Lung (tissue), 11 donors: ENCODE measurements at regions not wholly inside any gene's neighbourhood (a gene's known extent, or its start where the extent isn't known, plus 50 kb on each side); places are given as distances from the start of the nearest gene placed in this dataset.
A peak's percentile ranks its signal among the peaks of the same experiment; 100 is the strongest.

Experiments used
- ATAC-seq: fragments of 200-7000 bp; cut with Tn5 transposase; one replicate; pipeline ENCODE4 v1.9.1; 2020; ENCODE audit warnings: moderate number of reproducible peaks; ENCODE audit not compliant: insufficient read depth, low FRiP score
- DNase-seq, 3 donors: peaks; one replicate each; pipeline ENCODE4 v3.0.0-alpha.2; 2013 to 2017
- H3K27ac ChIP-seq, 2 donors: one replicate each; pipeline ENCODE4 v1.5.1; 2013; ENCODE audit warnings: mild to moderate bottlenecking in 2 of 2, moderate library complexity in 2 of 2, control low read depth in 1 of 2, inconsistent platforms in 1 of 2, low read depth in 1 of 2, low read length in 1 of 2
- H3K27me3 ChIP-seq, 3 donors: one replicate each; pipeline ENCODE4 v1.5.1; 2013; ENCODE audit warnings: low read length in 2 of 3; ENCODE audit not compliant: control insufficient read depth in 3 of 3, insufficient read depth in 3 of 3
- H3K36me3 ChIP-seq, 4 donors: one replicate each; pipeline ENCODE4 v1.5.1; 2013; ENCODE audit warnings: low read length in 4 of 4, mild to moderate bottlenecking in 1 of 4, moderate library complexity in 1 of 4; ENCODE audit not compliant: control insufficient read depth in 4 of 4, insufficient read depth in 4 of 4
- H3K4me1 ChIP-seq, 5 donors: one replicate each; pipeline ENCODE4 v1.5.1; 2013; ENCODE audit warnings: low read length in 5 of 5, mild to moderate bottlenecking in 2 of 5, moderate library complexity in 1 of 5; ENCODE audit not compliant: control insufficient read depth in 5 of 5, insufficient read depth in 5 of 5
- H3K4me3 ChIP-seq: one replicate; pipeline ENCODE4 v1.5.1; 2013; ENCODE audit warnings: mild to moderate bottlenecking, control low read depth, moderate library complexity
- H3K9ac ChIP-seq, 2 donors: one replicate each; pipeline ENCODE4 v1.5.1; 2013; ENCODE audit warnings: low read length in 2 of 2, control low read depth in 1 of 2; ENCODE audit not compliant: insufficient read depth in 1 of 2
- H3K9me3 ChIP-seq, 4 donors: one replicate each; pipeline ENCODE4 v1.5.1; 2013; ENCODE audit warnings: low read length in 3 of 4, mild to moderate bottlenecking in 1 of 4, moderate library complexity in 1 of 4; ENCODE audit not compliant: control insufficient read depth in 4 of 4, insufficient read depth in 3 of 4
- WGBS, 2 donors: extraction: QIAGEN DNeasy Blood & Tissue Kit; methylation state at CpG; one replicate each; pipeline ENCODE4 v1.1.7; 2013; 5-methylcytosine and 5-hydroxymethylcytosine counted together
- TF ChIP-seq, protein P1 (sequence below): IDR thresholded peaks from 2 replicates; pipeline ENCODE4 v1.5.1; 2012; ENCODE audit warnings: mild to moderate bottlenecking; ENCODE audit errors: control extremely low read depth, extremely low read depth
- donor health status: control.
- donor health status: control.
- donor health status: Bipolar disorder and iron deficiency.
- donor health status: healthy.
- donor health status: DM: yes; HTN: yes; CAD: no.

DNA sequence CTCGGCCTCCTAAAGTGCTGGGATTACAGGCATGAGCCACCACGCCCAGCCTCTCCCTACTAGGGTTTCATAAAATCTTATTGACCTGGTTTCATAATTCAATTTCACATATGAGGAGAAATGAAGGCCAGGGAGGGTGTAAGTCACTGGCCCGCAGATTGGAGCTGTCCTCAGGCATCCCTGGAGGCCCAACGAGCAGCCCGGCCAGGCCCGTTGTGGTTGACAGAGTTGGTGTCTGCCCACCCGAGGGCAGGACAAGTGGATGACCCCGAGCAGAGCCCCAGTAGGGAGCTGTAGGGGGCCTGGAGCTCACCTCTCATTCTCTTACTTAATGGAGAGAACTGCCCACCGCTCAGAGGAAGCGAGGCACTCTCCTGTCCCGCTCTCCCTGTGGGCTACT is 78.9 kb downstream of the CPN2 start:
- 96 to 97% methylated on average over 11 of the region's 11 CpGs for WGBS, 2 donors
- TF ChIP-seq, protein P1, sequence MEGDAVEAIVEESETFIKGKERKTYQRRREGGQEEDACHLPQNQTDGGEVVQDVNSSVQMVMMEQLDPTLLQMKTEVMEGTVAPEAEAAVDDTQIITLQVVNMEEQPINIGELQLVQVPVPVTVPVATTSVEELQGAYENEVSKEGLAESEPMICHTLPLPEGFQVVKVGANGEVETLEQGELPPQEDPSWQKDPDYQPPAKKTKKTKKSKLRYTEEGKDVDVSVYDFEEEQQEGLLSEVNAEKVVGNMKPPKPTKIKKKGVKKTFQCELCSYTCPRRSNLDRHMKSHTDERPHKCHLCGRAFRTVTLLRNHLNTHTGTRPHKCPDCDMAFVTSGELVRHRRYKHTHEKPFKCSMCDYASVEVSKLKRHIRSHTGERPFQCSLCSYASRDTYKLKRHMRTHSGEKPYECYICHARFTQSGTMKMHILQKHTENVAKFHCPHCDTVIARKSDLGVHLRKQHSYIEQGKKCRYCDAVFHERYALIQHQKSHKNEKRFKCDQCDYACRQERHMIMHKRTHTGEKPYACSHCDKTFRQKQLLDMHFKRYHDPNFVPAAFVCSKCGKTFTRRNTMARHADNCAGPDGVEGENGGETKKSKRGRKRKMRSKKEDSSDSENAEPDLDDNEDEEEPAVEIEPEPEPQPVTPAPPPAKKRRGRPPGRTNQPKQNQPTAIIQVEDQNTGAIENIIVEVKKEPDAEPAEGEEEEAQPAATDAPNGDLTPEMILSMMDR = no peak
- Histone ChIP-seq H3K9me3 (no peaks in the 10 kb centered on the region), H3K4me3 (no peak overlapping the region), H3K36me3 (no peaks in the 10 kb centered on the region), H3K27ac (no peak overlapping the region), H3K4me1 (peaks cover 4 to 70% (median 32%) of the 10 kb centered on the region in 5 donors), H3K27me3 (no peaks in the 10 kb centered on the region), H3K9ac (no peak overlapping the region)
- DNase-seq (peak in 1 of 3 donors; percentile 2), ATAC-seq (no peak)

DNA sequence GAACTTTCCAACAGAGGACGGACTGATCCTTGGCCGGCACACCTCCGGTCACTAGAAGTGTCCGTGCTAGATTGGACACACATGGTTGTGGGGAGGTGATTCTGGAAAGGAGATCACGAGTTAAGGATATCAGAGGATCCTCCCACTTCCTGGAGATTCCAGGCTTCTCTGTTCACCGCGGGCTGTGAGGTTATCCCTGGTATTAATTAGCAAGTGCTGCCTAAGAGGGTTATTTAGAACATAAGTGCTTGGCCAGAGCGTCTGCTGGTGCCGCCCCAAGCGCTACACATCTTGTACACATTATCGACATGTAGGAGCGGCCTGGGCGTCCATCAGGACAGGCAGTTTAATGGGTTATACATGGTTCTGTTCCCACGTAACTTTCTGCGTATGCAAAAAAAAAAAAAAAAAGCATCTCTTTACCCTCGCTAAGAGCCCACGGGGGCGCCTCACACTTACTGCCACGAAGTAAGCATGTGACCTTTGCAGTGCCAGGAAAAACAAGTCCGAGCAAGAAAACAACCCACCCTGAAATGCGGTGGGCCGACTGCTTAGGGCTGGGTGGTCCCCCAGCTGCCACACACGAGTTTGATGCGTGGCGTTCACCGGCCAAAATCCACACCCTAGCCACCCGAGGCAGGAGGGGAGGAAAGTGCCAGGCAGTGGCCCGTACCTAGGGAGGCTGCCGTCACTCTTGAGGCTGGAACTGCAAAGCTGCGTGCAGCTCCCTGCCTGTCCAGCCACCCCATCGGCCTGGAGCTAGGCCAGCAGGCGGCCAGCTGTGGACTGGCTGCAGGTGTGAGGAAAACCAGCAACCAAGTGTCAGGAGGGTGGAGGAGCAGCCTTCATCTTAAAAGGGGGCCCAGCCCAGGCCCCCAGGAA is 78.0 kb downstream of the CPN2 start:
- TF ChIP-seq, protein P1 = no peak
- Histone ChIP-seq H3K9ac (no peak overlapping the region), H3K4me3 (no peak overlapping the region), H3K36me3 (no peaks in the 10 kb centered on the region), H3K27me3 (no peaks in the 10 kb centered on the region), H3K9me3 (no peaks in the 10 kb centered on the region), H3K4me1 (peaks cover 4 to 70% (median 37%) of the 10 kb centered on the region in 5 donors), H3K27ac (no peak overlapping the region)
- ATAC-seq (no peak), DNase-seq (peak in 1 of 3 donors; percentile 12)
- WGBS, 2 donors = 87 to 90% methylated on average over 32 of the region's 32 CpGs

DNA sequence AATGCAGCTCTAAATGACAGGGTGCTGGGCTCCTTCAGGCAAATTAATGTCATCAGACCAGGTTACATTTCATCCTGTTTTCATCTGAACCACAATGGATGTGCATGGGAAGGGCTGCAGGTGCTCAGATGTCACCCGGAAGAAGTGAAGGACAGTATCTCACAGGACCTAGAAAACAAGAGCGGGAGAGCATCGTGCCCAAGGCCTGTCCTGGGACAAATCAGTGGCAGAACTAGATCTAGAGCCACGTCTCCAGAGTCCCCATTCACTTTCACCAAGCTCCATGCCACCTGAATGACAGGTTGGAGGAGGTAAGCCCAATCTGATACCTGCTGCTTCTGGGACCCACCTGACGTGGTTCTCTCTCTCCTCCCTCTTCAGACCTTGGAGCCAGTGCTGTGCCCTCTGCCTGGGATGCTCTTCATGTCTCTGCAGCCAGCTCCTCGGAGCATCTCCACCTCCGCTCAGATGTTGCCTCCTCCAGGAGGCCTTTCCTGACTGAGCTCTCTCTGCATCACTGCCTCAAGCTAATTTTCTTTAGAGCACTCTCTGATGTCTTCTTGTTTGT is 77.3 kb downstream of the CPN2 start:
- no peaks in the 10 kb centered on the region for H3K36me3 ChIP-seq
- 91 to 95% methylated on average over 7 of the region's 7 CpGs for WGBS, 2 donors
- H3K27me3 ChIP-seq = no peaks in the 10 kb centered on the region
- no peak overlapping the region for H3K27ac ChIP-seq
- no peak overlapping the region for H3K4me3 ChIP-seq
- TF ChIP-seq, protein P1 = no peak
- ATAC-seq = no peak
- no peaks in the 10 kb centered on the region for H3K9me3 ChIP-seq
- H3K4me1 ChIP-seq = peaks cover 4 to 75% (median 37%) of the 10 kb centered on the region in 5 donors
- DNase-seq = peak in 1 of 3 donors; percentile 2
- no peak overlapping the region for H3K9ac ChIP-seq
